ENCODE measurements at regions not wholly inside any gene's neighbourhood (a gene's known extent, or its start where the extent isn't known, plus 50 kb on each side); places are given as distances from the start of the nearest gene placed in this dataset.
A peak's percentile ranks its signal among the peaks of the same experiment; 100 is the strongest.

DNA sequence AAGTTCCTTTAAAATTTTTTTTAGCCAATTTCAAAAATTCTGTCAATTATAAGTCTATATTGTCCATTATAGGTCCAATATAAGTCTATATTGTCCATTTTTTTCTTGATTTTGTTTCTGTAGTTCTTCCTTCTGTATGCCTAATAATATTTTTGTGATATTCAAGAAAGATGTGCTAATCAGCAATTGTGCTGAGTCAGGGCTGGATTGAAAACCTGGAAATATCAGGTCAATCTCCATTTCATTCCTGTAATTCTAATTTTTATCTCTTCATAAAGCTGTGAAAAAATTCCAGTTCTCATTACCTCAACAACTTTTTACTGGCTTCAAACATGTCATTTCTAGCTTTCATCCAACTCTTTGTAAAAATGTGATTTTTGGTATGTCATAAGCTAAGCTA, 353.7 kb downstream of the SLITRK6 start:
- DNase-seq = no peak

GRCh38 chr13:85441975-85442374, 357.2 kb downstream of the SLITRK6 start:
- no peak for DNase-seq

DNA sequence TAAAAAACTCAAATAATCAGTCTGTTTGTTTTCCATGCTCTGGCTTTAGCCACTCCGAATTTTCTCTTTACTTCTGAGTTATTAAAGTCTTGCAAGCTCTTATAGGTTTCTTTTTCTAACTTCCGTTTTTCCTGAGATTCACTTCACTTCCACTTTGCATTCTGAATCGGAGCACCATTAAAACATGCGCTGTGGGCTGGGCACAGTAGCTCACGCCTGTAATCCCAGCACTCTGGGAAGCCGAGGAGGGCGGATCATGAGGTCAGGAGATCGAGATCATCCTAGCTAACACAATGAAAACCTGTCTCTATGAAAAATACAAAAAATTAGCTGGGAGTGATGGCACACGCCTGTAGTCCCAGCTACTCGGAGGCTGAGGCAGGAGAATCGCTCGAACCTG, 357.9 kb downstream of the SLITRK6 start:
- DNase-seq = no peak

GRCh38 chr13:85436029-85436428, 363.2 kb downstream of the SLITRK6 start:
- no peak for DNase-seq

- no peak for DNase-seq
Observed at GRCh38 chr13:85434927-85435326, 364.3 kb downstream of the SLITRK6 start.

- no peak for DNase-seq
Observed at GRCh38 chr13:85432881-85433280, 366.3 kb downstream of the SLITRK6 start.

DNA sequence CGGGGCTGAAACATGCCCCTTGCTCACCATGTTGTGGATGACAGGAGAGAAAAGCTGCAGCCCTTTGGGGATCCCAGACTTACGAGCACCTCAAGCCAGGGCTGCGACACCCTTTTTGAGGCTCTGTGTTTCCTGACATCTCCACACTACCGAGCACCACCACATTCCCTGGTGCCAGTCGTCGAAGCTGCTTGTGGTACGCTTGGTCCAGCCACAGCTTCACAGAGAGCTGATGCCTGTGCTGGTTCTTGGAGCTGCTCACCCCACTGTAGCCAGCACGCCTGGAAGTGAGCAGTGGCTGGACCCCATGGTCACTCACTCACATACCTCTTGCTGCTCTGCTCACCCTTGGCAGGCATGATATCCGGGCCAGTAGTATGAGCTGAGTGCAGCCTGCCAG, 367.5 kb downstream of the SLITRK6 start:
- DNase-seq = no peak

GRCh38 chr13:85430216-85430794, 368.9 kb downstream of the SLITRK6 start:
- DNase-seq = no peak

DNA sequence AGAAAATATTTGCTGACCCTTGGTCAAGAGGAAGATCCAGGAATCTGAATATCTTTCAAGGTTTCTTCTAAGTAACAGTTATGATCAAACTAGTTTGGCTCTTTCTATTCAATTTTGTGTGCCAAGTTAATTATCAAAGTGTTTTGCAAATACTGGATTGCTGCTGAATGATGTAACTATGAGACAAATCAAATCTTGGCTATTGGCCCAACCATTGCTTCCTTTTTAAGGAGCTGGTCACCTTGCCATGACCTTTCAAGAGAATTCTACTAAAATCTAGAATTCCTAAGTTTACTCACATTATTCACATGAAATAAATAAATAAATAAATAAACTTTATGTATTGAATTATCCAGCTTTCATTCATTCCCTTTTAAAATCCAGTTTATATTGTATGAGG, 371.8 kb downstream of the SLITRK6 start:
- no peak for DNase-seq

DNA sequence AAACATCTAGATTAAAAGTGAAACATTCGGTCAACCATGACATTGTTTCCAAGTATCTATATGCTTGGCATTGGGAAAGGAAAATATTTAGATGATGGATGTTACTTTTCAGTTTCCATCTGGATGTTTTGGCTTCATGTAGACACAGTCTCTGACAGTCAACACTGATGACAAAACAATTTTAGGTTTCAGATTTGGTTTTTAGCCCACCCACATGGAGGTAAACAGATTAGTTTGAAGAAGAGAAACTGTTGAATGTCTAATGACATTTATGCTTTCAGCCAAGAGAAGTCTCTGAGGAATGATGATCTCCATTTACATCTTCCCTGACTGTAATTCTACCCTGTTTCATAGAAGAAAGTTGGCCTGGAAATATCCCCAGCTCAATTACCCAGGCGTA, 379.1 kb downstream of the SLITRK6 start:
- DNase-seq = no peak

GRCh38 chr13:85419611-85420010, 379.6 kb downstream of the SLITRK6 start:
- no peak for DNase-seq

- no peak for DNase-seq
Observed at GRCh38 chr13:85417807-85418206, 381.4 kb downstream of the SLITRK6 start.

DNA sequence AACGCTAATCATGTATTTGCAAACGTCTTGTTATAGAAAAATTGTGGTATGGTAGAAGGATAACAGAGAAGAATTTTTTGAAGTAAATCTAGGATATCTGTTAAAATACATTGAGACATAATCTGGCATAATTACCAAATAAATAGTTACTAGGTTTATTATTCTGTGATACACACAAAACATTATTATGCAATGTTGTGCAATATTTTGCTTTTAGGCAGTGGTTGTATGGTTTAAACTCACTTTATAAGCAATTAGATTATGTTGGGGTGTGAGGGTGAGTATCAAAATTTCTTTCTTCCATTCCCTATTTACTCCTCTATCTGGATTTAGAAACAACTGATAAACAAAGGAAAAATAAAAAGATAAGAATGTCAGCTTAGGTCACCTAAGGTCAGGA, 385.6 kb downstream of the SLITRK6 start:
- no peak for DNase-seq

DNA sequence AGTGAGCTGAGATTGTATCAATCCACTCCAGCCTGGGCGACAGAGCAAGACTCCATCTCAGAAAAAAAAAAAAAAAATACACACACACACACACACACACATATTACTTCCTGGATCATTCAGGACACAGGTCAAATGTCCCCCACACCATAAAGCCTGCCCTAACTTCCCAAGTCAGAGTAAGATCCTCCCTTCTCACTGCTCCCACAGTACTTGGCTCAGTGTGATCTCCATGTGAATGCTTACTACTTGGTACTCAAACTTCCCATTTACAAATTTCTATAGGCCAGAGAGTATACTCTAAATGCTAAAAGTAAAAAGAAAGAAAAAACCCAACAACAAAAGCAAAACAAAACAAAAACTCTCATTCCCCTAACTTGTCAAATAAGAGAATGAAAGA, 386.8 kb downstream of the SLITRK6 start:
- no peak for DNase-seq

GRCh38 chr13:85411591-85411990, 387.6 kb downstream of the SLITRK6 start:
- DNase-seq = no peak

DNA sequence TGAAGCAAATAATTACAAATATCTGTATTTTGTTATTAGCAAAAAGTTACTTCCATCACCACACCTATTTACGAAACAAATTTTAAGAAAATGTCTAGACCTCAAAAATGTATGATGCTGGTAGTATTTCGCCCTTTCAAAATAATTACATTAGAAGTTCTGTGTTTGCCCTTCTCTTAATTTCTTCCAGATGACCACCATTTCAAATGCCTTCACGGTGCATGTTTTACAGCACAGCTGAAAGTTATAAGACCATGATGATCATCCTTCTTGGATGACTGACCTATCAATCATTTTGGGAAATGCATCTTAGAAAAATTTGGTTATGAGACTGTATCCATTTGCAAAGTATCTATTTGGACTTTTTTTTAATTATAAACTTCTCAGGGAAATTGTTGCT, 390.8 kb downstream of the SLITRK6 start:
- no peak for DNase-seq

DNA sequence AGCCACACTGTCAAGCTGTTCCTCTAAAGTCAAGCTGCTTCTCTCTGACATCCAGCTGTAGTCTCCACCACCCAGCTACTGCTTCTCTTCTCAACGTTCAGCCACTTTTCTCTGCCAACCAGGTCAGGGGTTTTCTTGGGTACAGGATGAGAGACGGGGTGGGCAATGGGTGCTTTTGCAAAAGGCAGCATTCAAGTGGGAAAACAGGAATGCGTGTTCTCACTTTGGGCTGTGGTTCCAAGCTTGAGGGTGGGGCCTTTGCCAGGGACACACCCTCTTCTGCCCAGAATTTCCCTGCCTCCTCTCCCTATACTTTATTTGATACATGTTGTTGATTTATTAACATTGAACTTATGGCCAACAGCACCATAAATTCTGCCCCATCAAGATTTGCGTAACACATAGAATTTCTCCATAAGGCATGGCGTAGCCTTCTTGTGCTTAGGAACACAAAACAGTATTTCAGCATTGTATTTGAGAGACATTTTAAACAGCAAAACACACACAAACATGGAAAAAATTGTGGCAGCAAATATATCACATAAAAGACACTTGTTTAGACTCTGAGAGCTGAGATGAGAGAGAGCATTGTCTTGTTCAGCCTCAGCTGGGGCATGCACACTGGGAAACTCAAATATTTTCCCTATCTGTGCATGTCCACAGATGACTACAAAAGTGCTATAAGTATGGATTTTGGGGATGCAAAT, 392.8 kb downstream of the SLITRK6 start:
- no peak for DNase-seq

- DNase-seq = no peak
Observed at GRCh38 chr13:85405316-85405897, 393.8 kb downstream of the SLITRK6 start.

DNA sequence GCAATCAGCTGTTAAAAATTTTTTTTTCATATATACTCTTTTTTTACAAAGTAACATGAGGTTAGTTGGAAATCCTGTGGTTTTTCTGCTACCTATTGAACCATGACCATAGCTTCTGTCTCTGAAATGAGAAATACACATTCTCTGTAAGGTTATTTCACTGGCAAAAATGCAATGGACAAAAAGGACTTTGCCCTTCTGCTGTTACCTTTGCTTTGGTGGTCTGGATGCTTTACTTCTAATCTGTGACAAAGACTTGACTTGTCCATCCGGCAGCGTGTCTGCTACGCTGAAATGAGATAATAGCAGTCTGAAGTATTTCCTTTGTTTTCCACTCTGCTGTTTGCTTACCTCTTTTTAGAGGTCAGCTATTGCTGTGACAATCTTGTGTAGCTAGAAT, 412.8 kb downstream of the SLITRK6 start:
- no peak for DNase-seq

DNA sequence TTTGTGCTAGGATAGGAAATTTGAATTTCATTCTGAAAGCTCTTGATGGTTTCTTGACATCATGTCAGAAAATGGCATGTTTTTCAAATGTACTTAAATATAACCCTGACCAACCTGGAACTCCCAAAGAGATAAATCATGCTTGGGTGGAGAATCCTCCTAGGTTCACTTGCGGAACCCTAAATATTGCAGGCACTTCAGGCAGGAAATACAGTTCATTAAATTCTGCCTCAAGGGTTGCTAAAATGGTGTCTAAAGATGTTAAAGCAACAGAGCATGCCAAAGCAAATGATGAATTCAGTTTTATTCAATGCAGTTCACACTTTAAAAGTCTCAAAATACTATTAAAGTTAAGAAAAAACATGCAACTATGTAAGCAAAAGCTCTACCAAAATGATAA, 415.9 kb downstream of the SLITRK6 start:
- DNase-seq = no peak

- DNase-seq = no peak
Observed at GRCh38 chr13:85381082-85381481, 418.1 kb downstream of the SLITRK6 start.

GRCh38 chr13:85379991-85380390, 419.2 kb downstream of the SLITRK6 start:
- no peak for DNase-seq

DNA sequence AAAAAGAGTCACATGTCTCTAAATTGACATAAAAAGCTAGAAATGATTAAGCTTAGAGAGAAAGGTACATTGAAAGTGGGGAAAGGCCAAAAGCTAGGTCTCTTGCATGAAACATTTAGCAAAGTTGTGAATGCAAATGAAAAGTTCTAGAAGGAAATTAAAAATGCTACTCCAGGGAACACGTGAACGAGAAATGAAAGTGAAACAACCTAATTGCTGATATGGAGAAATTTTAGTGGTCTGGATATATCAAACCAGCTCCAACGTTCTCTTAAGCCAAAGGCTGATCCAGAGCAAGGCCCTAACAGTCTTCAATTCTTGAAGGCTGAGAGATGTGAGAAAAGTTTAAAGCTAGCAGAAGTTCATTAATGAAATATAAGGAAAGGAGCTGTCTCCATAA, 419.8 kb downstream of the SLITRK6 start:
- DNase-seq = peak in 1 of 2 experiments; percentile 2

GRCh38 chr13:85377783-85378182, 421.4 kb downstream of the SLITRK6 start:
- no peak for DNase-seq

DNA sequence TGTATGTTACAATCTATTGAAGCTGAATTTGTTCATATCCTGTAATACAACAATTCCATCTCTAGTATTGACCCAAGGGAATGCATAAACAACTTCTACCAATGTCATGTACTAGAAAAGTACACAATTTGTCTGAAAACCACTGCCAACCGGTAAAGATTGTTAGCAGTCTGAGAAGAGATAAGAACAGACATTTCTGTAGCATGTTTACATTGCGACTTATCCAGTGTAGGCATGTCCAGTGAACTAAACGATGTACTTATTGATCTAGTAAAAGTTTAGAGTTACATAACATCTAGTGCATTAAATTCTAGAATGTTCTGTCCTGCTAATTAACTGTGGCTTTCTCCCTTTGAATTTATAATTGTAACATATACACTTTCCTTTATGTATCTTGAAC, 425.9 kb downstream of the SLITRK6 start:
- no peak for DNase-seq

Data from SW 1271 (cell line).